Left lung (tissue), 4 donors: ENCODE measurements at regions not wholly inside any gene's neighbourhood (a gene's known extent, or its start where the extent isn't known, plus 50 kb on each side); places are given as distances from the start of the nearest gene placed in this dataset.

ENCODE experiments used
- ATAC-seq: fragments of 200-7000 bp; cut with Tn5 transposase; one replicate; pipeline ENCODE4 v1.9.1; 2020; ENCODE audit warnings: moderate library complexity
- DNase-seq, 4 donors: peaks; one replicate each; pipeline ENCODE4 v3.0.0-alpha.2; 2013 to 2020
- H3K27ac ChIP-seq, 2 donors: fragments of 200-600 bp; sonication (generic) in 1 of 2; one replicate each; pipeline versions ENCODE4 v1.5.0 to v1.8.0; 2020 to 2021
- H3K27me3 ChIP-seq, 2 donors: fragments of 200-600 bp; sonication (generic) in 1 of 2; one replicate each; pipeline versions ENCODE4 v1.5.0 to v1.8.0; 2020 to 2021
- H3K36me3 ChIP-seq, 2 donors: fragments of 200-600 bp; sonication (generic) in 1 of 2; one replicate each; pipeline versions ENCODE4 v1.5.0 to v1.8.0; 2020 to 2021
- H3K4me1 ChIP-seq, 2 donors: fragments of 200-600 bp; one replicate each; pipeline ENCODE4 v1.8.0; 2021
- H3K4me3 ChIP-seq, 2 donors: fragments of 200-600 bp; sonication (generic) in 1 of 2; one replicate each; pipeline versions ENCODE4 v1.5.0 to v1.8.0; 2020 to 2021; ENCODE audit warnings: mild to moderate bottlenecking in 1 of 2
- H3K9me3 ChIP-seq, 2 donors: fragments of 200-600 bp; sonication (generic) in 1 of 2; one replicate each; pipeline versions ENCODE4 v1.5.0 to v1.8.0; 2020 to 2021
- CTCF ChIP-seq, 2 donors: fragments of 200-600 bp; sonication (generic) in 1 of 2; IDR thresholded peaks; one replicate each; pipeline versions ENCODE4 v1.5.0 to v1.8.0; 2021; ENCODE audit warnings: antibody characterized with exemption in 2 of 2
- intact Hi-C, 2 donors: fragments of 100-400 bp; cut with DNase I; formaldehyde crosslinking; loops; one replicate each; pipeline versions ENCODE4 v1.11.2 to v1.14.2; 2022
- donor health status: DM: no; HTN: yes; CAD: no.
- donor health status: DM: no; HTN: no; CAD: no.

DNA sequence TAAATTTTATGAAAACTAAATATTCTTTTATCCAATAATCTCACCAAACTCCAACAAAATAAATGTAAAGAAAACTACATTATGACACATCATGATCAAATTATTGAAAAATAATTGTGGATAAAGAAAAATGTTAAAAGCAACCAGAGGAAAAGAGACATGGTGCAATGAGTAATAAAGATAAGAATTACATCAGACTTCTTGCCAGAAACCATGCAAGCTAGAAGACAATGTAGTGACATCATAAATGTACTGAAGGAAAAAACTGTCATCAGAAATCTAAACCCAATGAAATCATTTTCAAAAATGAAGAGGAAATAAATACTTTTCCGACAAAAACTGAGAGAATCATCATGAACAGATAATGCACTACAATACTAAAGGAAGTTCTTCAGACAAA is 135.9 kb upstream of the EOLA2 start:
- Histone ChIP-seq H3K4me1 (no peaks in the 10 kb centered on the region), H3K9me3 (no peaks in the 10 kb centered on the region), H3K36me3 (no peaks in the 10 kb centered on the region), H3K4me3 (no peak overlapping the region), H3K27me3 (no peaks in the 10 kb centered on the region), H3K27ac (no peak overlapping the region)
- TF ChIP-seq CTCF (IDR thresholded peaks at IDR 0.05) = no peak
- no peak for ATAC-seq
- DNase-seq = no peak
- intact Hi-C loops = no loop called here

DNA sequence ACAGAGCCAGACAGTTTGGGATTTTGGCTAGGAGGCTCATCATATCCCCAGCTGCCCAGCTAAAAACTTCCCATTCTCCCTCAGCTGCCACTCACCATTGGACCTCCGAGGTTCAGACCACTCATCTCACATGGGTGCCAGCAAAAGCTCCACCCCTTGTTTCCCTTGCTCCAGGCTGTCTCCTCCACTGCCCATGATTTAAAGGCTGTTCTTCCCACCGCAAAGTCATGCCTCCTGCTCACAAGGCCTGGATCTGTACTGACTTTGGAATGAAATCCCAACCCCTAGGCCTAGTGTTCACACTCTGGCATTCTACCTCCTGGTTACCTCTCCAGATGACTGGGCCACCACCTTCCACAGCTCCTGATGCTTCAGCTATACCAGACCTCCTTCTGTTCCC is 142.2 kb upstream of the EOLA2 start:
- no peak overlapping the region for H3K4me3 ChIP-seq
- no peak for TF ChIP-seq CTCF (IDR thresholded peaks at IDR 0.05)
- no peaks in the 10 kb centered on the region for H3K4me1 ChIP-seq
- DNase-seq = no peak
- no peaks in the 10 kb centered on the region for H3K9me3 ChIP-seq
- no peaks in the 10 kb centered on the region for H3K36me3 ChIP-seq
- H3K27ac ChIP-seq = no peak overlapping the region
- intact Hi-C loops = no loop called here
- no peak for ATAC-seq
- H3K27me3 ChIP-seq = no peaks in the 10 kb centered on the region

GRCh38 chrX:150081076-150081475 is 142.8 kb upstream of the EOLA2 start:
- TF ChIP-seq CTCF (IDR thresholded peaks at IDR 0.05) = no peak
- no peak overlapping the region for H3K27ac ChIP-seq
- H3K4me1 ChIP-seq = no peaks in the 10 kb centered on the region
- intact Hi-C loops = no loop called here
- no peaks in the 10 kb centered on the region for H3K36me3 ChIP-seq
- no peak overlapping the region for H3K4me3 ChIP-seq
- ATAC-seq (no peak), DNase-seq (no peak)
- H3K9me3 ChIP-seq = no peaks in the 10 kb centered on the region
- no peaks in the 10 kb centered on the region for H3K27me3 ChIP-seq

GRCh38 chrX:150084496-150085229 is 146.4 kb upstream of the EOLA2 start:
- DNase-seq = peak in 2 of 4 donors; percentile 23 to 24
- no peaks in the 10 kb centered on the region for H3K27me3 ChIP-seq
- no peaks in the 10 kb centered on the region for H3K4me1 ChIP-seq
- intact Hi-C loops = no loop called here
- no peak for ATAC-seq
- H3K36me3 ChIP-seq = no peaks in the 10 kb centered on the region
- no peak overlapping the region for H3K4me3 ChIP-seq
- no peak overlapping the region for H3K27ac ChIP-seq
- H3K9me3 ChIP-seq = no peaks in the 10 kb centered on the region
- TF ChIP-seq CTCF (IDR thresholded peaks at IDR 0.05) = no peak

DNA sequence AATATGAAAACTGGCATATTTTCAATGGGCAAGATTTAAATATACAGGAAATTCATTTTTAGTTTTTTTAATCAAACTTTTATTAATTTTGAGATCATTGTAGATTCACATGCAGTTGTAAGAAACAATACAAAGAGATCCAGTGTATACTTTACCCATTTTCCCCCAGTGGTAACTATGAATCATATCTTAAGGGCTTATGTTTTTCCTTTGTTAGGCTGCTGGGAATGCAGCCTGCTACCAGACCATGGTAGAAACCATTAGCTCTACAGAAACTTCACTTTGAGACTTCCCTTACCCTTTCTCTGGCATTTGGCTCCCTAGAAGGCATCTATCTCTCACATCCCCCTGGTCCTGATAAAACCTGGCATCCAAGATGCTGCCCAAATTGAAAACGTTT is 147.6 kb upstream of the EOLA2 start:
- intact Hi-C loops = no loop called here
- Histone ChIP-seq H3K4me3 (no peak overlapping the region), H3K9me3 (no peaks in the 10 kb centered on the region), H3K36me3 (no peaks in the 10 kb centered on the region), H3K27me3 (no peaks in the 10 kb centered on the region), H3K27ac (no peak overlapping the region), H3K4me1 (no peaks in the 10 kb centered on the region)
- TF ChIP-seq CTCF (IDR thresholded peaks at IDR 0.05) = no peak
- ATAC-seq (no peak), DNase-seq (no peak)
